K562 (cell line): ENCODE measurements at regions not wholly inside any gene's neighbourhood (a gene's known extent, or its start where the extent isn't known, plus 50 kb on each side); places are given as distances from the start of the nearest gene placed in this dataset.

ENCODE experiments used
- AFF4 ChIP-seq: sonication (generic); formaldehyde crosslinking; IDR thresholded peaks from 2 replicates; pipeline ENCODE4 v1.8.0; 2023; ENCODE audit warnings: mild to moderate bottlenecking, missing genetic modification reagents
- BRF2 ChIP-seq: IDR thresholded peaks from 3 replicates; pipeline ENCODE4 v1.6.1; 2011; ENCODE audit warnings: borderline replicate concordance, mild to moderate bottlenecking; ENCODE audit not compliant: insufficient read length, insufficient read depth
- CHD2 ChIP-seq: IDR thresholded peaks from 2 replicates; pipeline ENCODE4 v1.6.1; 2011; ENCODE audit warnings: low read depth, low read length
- CTCF ChIP-seq, 3 experiments: IDR thresholded peaks in 2 of 3; conservative IDR thresholded peaks in 1 of 3; 2 replicates each; pipeline ENCODE4 v1.5.1; 2011 to 2012; ENCODE audit warnings: low read length in 3 of 3, mild to moderate bottlenecking in 3 of 3, control low read depth in 2 of 3, improper control_type of control experiment in 1 of 3, inconsistent platforms in 1 of 3, low read depth in 1 of 3, mixed read lengths in 1 of 3, moderate library complexity in 1 of 3; ENCODE audit not compliant: insufficient read depth in 2 of 3
- KLF13 ChIP-seq: fragments of 450-650 bp; IDR thresholded peaks from 2 replicates; pipeline ENCODE4 v1.6.1; 2016; ENCODE audit warnings: missing genetic modification characterization, low read depth, mild to moderate bottlenecking, missing compliant biosample characterization, moderate library complexity, borderline replicate concordance
- LEF1 ChIP-seq: fragments of 450-650 bp; IDR thresholded peaks from 2 replicates; pipeline ENCODE4 v1.6.1; 2016; ENCODE audit warnings: mild to moderate bottlenecking
- SMARCB1 ChIP-seq: IDR thresholded peaks from 2 replicates; pipeline ENCODE4 v1.6.1; 2011; ENCODE audit warnings: improper control_type of control experiment, low read depth; ENCODE audit not compliant: insufficient read length
- SMC3 ChIP-seq: conservative IDR thresholded peaks from 2 replicates; pipeline ENCODE4 v1.6.1; 2011; ENCODE audit warnings: low read depth, low read length, improper control_type of control experiment; ENCODE audit not compliant: insufficient read depth
- SREBF1 ChIP-seq: fragments of 150-350 bp; IDR thresholded peaks from 2 replicates; pipeline ENCODE4 v1.6.1; 2014; ENCODE audit warnings: antibody characterized with exemption, low read depth, low read length, borderline replicate concordance
- STAG1 ChIP-seq: sonication (generic); formaldehyde crosslinking; IDR thresholded peaks from 2 replicates; pipeline ENCODE4 v1.5.0; 2020; ENCODE audit warnings: missing genetic modification reagents, borderline replicate concordance
- USF2 ChIP-seq: sonication (generic); formaldehyde crosslinking; IDR thresholded peaks from 2 replicates; pipeline ENCODE4 v1.5.0; 2020; ENCODE audit warnings: missing genetic modification reagents
- YY1 ChIP-seq, 3 experiments: IDR thresholded peaks; 2 replicates each; pipeline ENCODE4 v1.6.1; 2011; ENCODE audit warnings: low read length in 2 of 3, mild to moderate bottlenecking in 2 of 3, moderate library complexity in 2 of 3, borderline replicate concordance in 1 of 3, control low read depth in 1 of 3, low read depth in 1 of 3; ENCODE audit not compliant: insufficient read depth in 3 of 3, insufficient replicate concordance in 2 of 3, control insufficient read depth in 1 of 3, insufficient read length in 1 of 3; ENCODE audit errors: extremely low read depth in 1 of 3
- ZKSCAN8 ChIP-seq: fragments of 200-800 bp; sonication (Bioruptor generic); IDR thresholded peaks from 2 replicates; pipeline ENCODE4 v1.6.1; 2016; ENCODE audit warnings: missing genetic modification characterization, missing compliant biosample characterization
- ZNF431 ChIP-seq: sonication (generic); formaldehyde crosslinking; IDR thresholded peaks from 2 replicates; pipeline ENCODE4 v1.8.0; 2022; ENCODE audit warnings: mild to moderate bottlenecking, missing genetic modification reagents

GRCh38 chr20:11098888-11099287, 425.1 kb upstream of the JAG1 start:
- TF ChIP-seq CTCF (IDR thresholded peaks at IDR 0.05 in 2 of 3, conservative IDR thresholded peaks at IDR 0.05 in 1 of 3; ENCODE audit: insufficient read depth in 2 of 3, low read depth in 1 of 3, low read length in 3 of 3) (no peak), LEF1 (no peak), KLF13 (tag) (no peak), AFF4 (CRISPR knock-in tag) (no peak), USF2 (CRISPR knock-in tag) (no peak), ZNF431 (CRISPR knock-in tag) (no peak), BRF2 (no peak), YY1 (IDR thresholded peaks at IDR 0.05; ENCODE audit: borderline replicate concordance in 1 of 3, control insufficient read depth in 1 of 3, extremely low read depth in 1 of 3, insufficient read depth in 3 of 3, insufficient read length in 1 of 3, insufficient replicate concordance in 2 of 3, low read depth in 1 of 3, low read length in 2 of 3) (no peak), SMARCB1 (no peak), SMC3 (no peak), ZKSCAN8 (CRISPR knock-in tag) (no peak), SREBF1 (no peak), CHD2 (no peak), STAG1 (CRISPR knock-in tag) (no peak)
